Endodermal cell (in vitro differentiated cells): ENCODE measurements at regions not wholly inside any gene's neighbourhood (a gene's known extent, or its start where the extent isn't known, plus 50 kb on each side); places are given as distances from the start of the nearest gene placed in this dataset.

Experiments used
- DNase-seq: peaks from one replicate; pipeline ENCODE4 v3.0.0-alpha.2; 2017
- H3K27ac ChIP-seq: 2 replicates; pipeline ENCODE4 v1.5.1; 2013; ENCODE audit warnings: mild to moderate bottlenecking, low read depth, low read length, moderate library complexity
- H3K27me3 ChIP-seq: 2 replicates; pipeline ENCODE4 v1.6.1; 2013; ENCODE audit warnings: mild to moderate bottlenecking, low read length, moderate library complexity; ENCODE audit not compliant: insufficient read depth, control insufficient read depth, poor library complexity, severe bottlenecking
- H3K36me3 ChIP-seq: 2 replicates; pipeline ENCODE4 v1.7.0; 2013; ENCODE audit warnings: mild to moderate bottlenecking, low read length, moderate library complexity; ENCODE audit not compliant: control insufficient read depth, insufficient read depth
- H3K4me1 ChIP-seq: one replicate; pipeline ENCODE4 v1.7.0; 2013; ENCODE audit warnings: low read length; ENCODE audit not compliant: control insufficient read depth, insufficient read depth
- H3K4me3 ChIP-seq: 2 replicates; pipeline ENCODE4 v1.5.1; 2013; ENCODE audit warnings: mild to moderate bottlenecking, low read length, moderate library complexity
- H3K9ac ChIP-seq: 2 replicates; pipeline ENCODE4 v1.6.1; 2013; ENCODE audit warnings: mild to moderate bottlenecking, low read length, moderate library complexity; ENCODE audit not compliant: poor library complexity, severe bottlenecking; ENCODE audit errors: extremely low read depth
- H3K9me3 ChIP-seq: 2 replicates; pipeline ENCODE4 v1.6.1; 2013; ENCODE audit warnings: mild to moderate bottlenecking, low read length, moderate library complexity; ENCODE audit not compliant: control insufficient read depth
- H3K27ac Mint-ChIP-seq: 2 replicates; pipeline ENCODE4 v1.8.0; 2020; ENCODE audit warnings: mixed read lengths
- H3K27me3 Mint-ChIP-seq: 2 replicates; pipeline ENCODE4 v1.8.0; 2021; ENCODE audit warnings: mild to moderate bottlenecking, mixed read lengths; ENCODE audit not compliant: insufficient read depth
- H3K36me3 Mint-ChIP-seq: 2 replicates; pipeline ENCODE4 v1.8.0; 2020; ENCODE audit warnings: low read depth, mixed read lengths
- H3K4me1 Mint-ChIP-seq: 2 replicates; pipeline ENCODE4 v1.8.0; 2020; ENCODE audit warnings: mixed read lengths
- H3K4me3 Mint-ChIP-seq: 2 replicates; pipeline ENCODE4 v1.8.0; 2020; ENCODE audit warnings: mild to moderate bottlenecking, moderate library complexity, mixed read lengths
- H3K9me3 Mint-ChIP-seq: 2 replicates; pipeline ENCODE4 v1.8.0; 2020; ENCODE audit warnings: mild to moderate bottlenecking, mixed read lengths
- CTCF ChIP-seq: fragments of 200-600 bp; sonication (generic); conservative IDR thresholded peaks from 2 replicates; pipeline ENCODE4 v1.5.0; 2021; ENCODE audit warnings: antibody characterized with exemption, mild to moderate bottlenecking
- WGBS, 2 experiments: methylation state at CpG; one replicate each; pipeline versions ENCODE4 v1.1.5 to v1.1.7; 2013; ENCODE audit warnings: missing lambda C conversion rate in 2 of 2, mixed read lengths in 1 of 2; ENCODE audit not compliant: insufficient coverage in 1 of 2, insufficient read length in 1 of 2; 5-methylcytosine and 5-hydroxymethylcytosine counted together

GRCh38 chr13:40494946-40495620 lies 171.4 kb downstream of the FOXO1 start:
- Mint-ChIP-seq H3K27ac (no peak overlapping the region), H3K36me3 (no peaks in the 10 kb centered on the region), H3K27me3 (no peaks in the 10 kb centered on the region), H3K4me3 (no peak overlapping the region), H3K4me1 (peaks cover 55% of the 10 kb centered on the region), H3K9me3 (no peaks in the 10 kb centered on the region)
- Histone ChIP-seq H3K9me3 (no peaks in the 10 kb centered on the region), H3K27me3 (no peaks in the 10 kb centered on the region), H3K27ac (no peak overlapping the region), H3K4me3 (no peak overlapping the region), H3K9ac (no peak overlapping the region), H3K36me3 (no peaks in the 10 kb centered on the region), H3K4me1 (peaks cover 9% of the 10 kb centered on the region)
- DNase-seq = no peak
- 88 to 98% methylated on average over 6 to 8 of the region's 8 CpGs for WGBS, 2 experiments
- TF ChIP-seq CTCF = no peak

GRCh38 chr13:40495621-40496001 lies 170.8 kb downstream of the FOXO1 start:
- no peaks in the 10 kb centered on the region for H3K36me3 ChIP-seq
- no peak overlapping the region for H3K4me3 ChIP-seq
- Mint-ChIP-seq H3K9me3 (no peaks in the 10 kb centered on the region), H3K36me3 (no peaks in the 10 kb centered on the region), H3K4me1 (peaks cover 51% of the 10 kb centered on the region), H3K4me3 (no peak overlapping the region), H3K27ac (peak overlapping the region; percentile 38), H3K27me3 (no peaks in the 10 kb centered on the region)
- WGBS, 2 experiments = 75 to 88% methylated on average over 5 to 7 of the region's 7 CpGs
- no peaks in the 10 kb centered on the region for H3K9me3 ChIP-seq
- DNase-seq = no peak
- TF ChIP-seq CTCF = no peak
- H3K9ac ChIP-seq = no peak overlapping the region
- H3K27me3 ChIP-seq = no peaks in the 10 kb centered on the region
- no peak overlapping the region for H3K27ac ChIP-seq
- peaks cover 9% of the 10 kb centered on the region for H3K4me1 ChIP-seq

GRCh38 chr13:40496035-40496810 lies 170.2 kb downstream of the FOXO1 start:
- peaks cover 55% of the 10 kb centered on the region for H3K4me1 Mint-ChIP-seq
- WGBS, 2 experiments = 91 to 92% methylated on average over 8 of the region's 8 CpGs

More at GRCh38 chr13:40496035-40496810, 170.2 kb downstream of the FOXO1 start:
- Histone ChIP-seq H3K4me1 (peaks cover 9% of the 10 kb centered on the region), H3K27ac (no peak overlapping the region), H3K36me3 (no peaks in the 10 kb centered on the region), H3K4me3 (peak overlapping the region; percentile 31), H3K27me3 (no peaks in the 10 kb centered on the region), H3K9me3 (no peaks in the 10 kb centered on the region), H3K9ac (no peak overlapping the region)
- no peak for DNase-seq
- no peaks in the 10 kb centered on the region for H3K27me3 Mint-ChIP-seq
- no peaks in the 10 kb centered on the region for H3K9me3 Mint-ChIP-seq
- no peak for TF ChIP-seq CTCF
- H3K27ac Mint-ChIP-seq = peak overlapping the region; percentile 38
- no peaks in the 10 kb centered on the region for H3K36me3 Mint-ChIP-seq
- H3K4me3 Mint-ChIP-seq = no peak overlapping the region
